ENCODE measurements at regions not wholly inside any gene's neighbourhood (a gene's known extent, or its start where the extent isn't known, plus 50 kb on each side); places are given as distances from the start of the nearest gene placed in this dataset.

- Histone ChIP-seq H3K27me3 (ENCODE audit: insufficient read depth, low read length, poor library complexity, severe bottlenecking) (no peaks in the 10 kb centered on the region), H2AFZ (ENCODE audit: low read length) (no peak overlapping the region), H3K9me2 (replicated peaks; ENCODE audit: low read depth, low read length) (no peaks in the 10 kb centered on the region), H3K79me2 (ENCODE audit: insufficient read depth, low read length) (no peaks in the 10 kb centered on the region), H3K9ac (ENCODE audit: low read depth, low read length, poor library complexity, severe bottlenecking) (no peak overlapping the region), H3F3A (ENCODE audit: low read depth) (no peaks in the 10 kb centered on the region), H3K4me3 (ENCODE audit: low read length, poor library complexity, severe bottlenecking) (no peak overlapping the region), H4K20me1 (ENCODE audit: insufficient read depth, low read length, poor library complexity, severe bottlenecking) (no peaks in the 10 kb centered on the region), H3K4me2 (ENCODE audit: low read depth, low read length, poor library complexity, severe bottlenecking) (no peak overlapping the region), H3K9me3 (ENCODE audit: insufficient read depth, low read depth, low read length) (no peaks in the 10 kb centered on the region), H3K36me3 (ENCODE audit: insufficient read depth, low read length) (no peaks in the 10 kb centered on the region), H3K4me1 (ENCODE audit: insufficient read depth, low read length, poor library complexity, severe bottlenecking) (no peaks in the 10 kb centered on the region)
- no peak for TF ChIP-seq EZH2phosphoT487 (IDR thresholded peaks at IDR 0.05; ENCODE audit: borderline replicate concordance)
- TF ChIP-seq, protein P1, sequence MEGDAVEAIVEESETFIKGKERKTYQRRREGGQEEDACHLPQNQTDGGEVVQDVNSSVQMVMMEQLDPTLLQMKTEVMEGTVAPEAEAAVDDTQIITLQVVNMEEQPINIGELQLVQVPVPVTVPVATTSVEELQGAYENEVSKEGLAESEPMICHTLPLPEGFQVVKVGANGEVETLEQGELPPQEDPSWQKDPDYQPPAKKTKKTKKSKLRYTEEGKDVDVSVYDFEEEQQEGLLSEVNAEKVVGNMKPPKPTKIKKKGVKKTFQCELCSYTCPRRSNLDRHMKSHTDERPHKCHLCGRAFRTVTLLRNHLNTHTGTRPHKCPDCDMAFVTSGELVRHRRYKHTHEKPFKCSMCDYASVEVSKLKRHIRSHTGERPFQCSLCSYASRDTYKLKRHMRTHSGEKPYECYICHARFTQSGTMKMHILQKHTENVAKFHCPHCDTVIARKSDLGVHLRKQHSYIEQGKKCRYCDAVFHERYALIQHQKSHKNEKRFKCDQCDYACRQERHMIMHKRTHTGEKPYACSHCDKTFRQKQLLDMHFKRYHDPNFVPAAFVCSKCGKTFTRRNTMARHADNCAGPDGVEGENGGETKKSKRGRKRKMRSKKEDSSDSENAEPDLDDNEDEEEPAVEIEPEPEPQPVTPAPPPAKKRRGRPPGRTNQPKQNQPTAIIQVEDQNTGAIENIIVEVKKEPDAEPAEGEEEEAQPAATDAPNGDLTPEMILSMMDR (conservative IDR thresholded peaks at IDR 0.05; ENCODE audit: low read length), result no peak
Measured at GRCh38 chr7:16241017-16241416, 180.3 kb downstream of the CRPPA start.

DNA sequence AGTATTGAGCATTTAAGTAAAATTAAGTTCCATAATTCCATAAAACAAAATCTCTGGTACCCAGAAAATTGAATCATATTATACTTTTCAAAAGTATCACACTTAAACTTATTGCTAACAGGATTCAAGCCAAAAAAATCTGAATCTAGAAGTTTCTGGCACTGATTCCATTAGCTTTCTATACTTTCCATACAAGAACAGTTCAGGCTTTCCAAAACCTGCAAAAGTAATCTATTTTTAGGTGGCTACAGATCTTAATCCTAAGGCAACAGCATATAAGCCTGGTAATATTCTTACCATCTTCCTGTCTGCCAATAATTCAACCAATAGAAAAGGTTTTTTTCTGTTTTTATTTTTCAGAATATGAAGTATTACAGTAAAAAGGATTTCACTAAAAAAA lies 185.0 kb downstream of the CRPPA start:
- H3K36me3 ChIP-seq (ENCODE audit: insufficient read depth, low read length), result no peaks in the 10 kb centered on the region
- no peaks in the 10 kb centered on the region for H3F3A ChIP-seq (ENCODE audit: low read depth)
- TF ChIP-seq EZH2phosphoT487 (IDR thresholded peaks at IDR 0.05; ENCODE audit: borderline replicate concordance), result no peak
- H3K9ac ChIP-seq (ENCODE audit: low read depth, low read length, poor library complexity, severe bottlenecking), result no peak overlapping the region
- no peaks in the 10 kb centered on the region for H3K27me3 ChIP-seq (ENCODE audit: insufficient read depth, low read length, poor library complexity, severe bottlenecking)
- no peak overlapping the region for H3K4me3 ChIP-seq (ENCODE audit: low read length, poor library complexity, severe bottlenecking)
- H3K9me3 ChIP-seq (ENCODE audit: insufficient read depth, low read depth, low read length), result peaks cover 12% of the 10 kb centered on the region; the same call in 1 of the 2 replicates
- H3K4me1 ChIP-seq (ENCODE audit: insufficient read depth, low read length, poor library complexity, severe bottlenecking), result peaks cover 22% of the 10 kb centered on the region
- no peak overlapping the region for H2AFZ ChIP-seq (ENCODE audit: low read length)
- no peaks in the 10 kb centered on the region for H4K20me1 ChIP-seq (ENCODE audit: insufficient read depth, low read length, poor library complexity, severe bottlenecking)
- no peak overlapping the region for H3K4me2 ChIP-seq (ENCODE audit: low read depth, low read length, poor library complexity, severe bottlenecking)
- no peaks in the 10 kb centered on the region for H3K9me2 ChIP-seq (replicated peaks; ENCODE audit: low read depth, low read length)
- H3K79me2 ChIP-seq (ENCODE audit: insufficient read depth, low read length), result no peaks in the 10 kb centered on the region

- H3K27me3 ChIP-seq (ENCODE audit: insufficient read depth, low read length, poor library complexity, severe bottlenecking), result no peaks in the 10 kb centered on the region
- no peak for TF ChIP-seq EZH2phosphoT487 (IDR thresholded peaks at IDR 0.05; ENCODE audit: borderline replicate concordance)
- TF ChIP-seq, protein P1 (conservative IDR thresholded peaks at IDR 0.05; ENCODE audit: low read length), result no peak
- H3K4me3 ChIP-seq (ENCODE audit: low read length, poor library complexity, severe bottlenecking), result no peak overlapping the region
- H3K9ac ChIP-seq (ENCODE audit: low read depth, low read length, poor library complexity, severe bottlenecking), result no peak overlapping the region
- H4K20me1 ChIP-seq (ENCODE audit: insufficient read depth, low read length, poor library complexity, severe bottlenecking), result no peaks in the 10 kb centered on the region
- H2AFZ ChIP-seq (ENCODE audit: low read length), result peak overlapping the region; percentile 60
- no peaks in the 10 kb centered on the region for H3K36me3 ChIP-seq (ENCODE audit: insufficient read depth, low read length)
- H3K9me2 ChIP-seq (replicated peaks; ENCODE audit: low read depth, low read length), result no peaks in the 10 kb centered on the region
- H3K79me2 ChIP-seq (ENCODE audit: insufficient read depth, low read length), result no peaks in the 10 kb centered on the region
- peaks cover 22% of the 10 kb centered on the region for H3K4me1 ChIP-seq (ENCODE audit: insufficient read depth, low read length, poor library complexity, severe bottlenecking)
- H3F3A ChIP-seq (ENCODE audit: low read depth), result no peaks in the 10 kb centered on the region
- peaks cover 20% of the 10 kb centered on the region; the same call in 1 of the 2 replicates for H3K9me3 ChIP-seq (ENCODE audit: insufficient read depth, low read depth, low read length)
- peak overlapping the region; percentile 37 for H3K4me2 ChIP-seq (ENCODE audit: low read depth, low read length, poor library complexity, severe bottlenecking)
Measured at GRCh38 chr7:16235147-16236114, 185.9 kb downstream of the CRPPA start.
